Lung (tissue), 11 donors: ENCODE measurements at regions not wholly inside any gene's neighbourhood (a gene's known extent, or its start where the extent isn't known, plus 50 kb on each side); places are given as distances from the start of the nearest gene placed in this dataset.

Experiments
- ATAC-seq: fragments of 200-7000 bp; cut with Tn5 transposase; one replicate; pipeline ENCODE4 v1.9.1; 2020; ENCODE audit warnings: moderate number of reproducible peaks; ENCODE audit not compliant: insufficient read depth, low FRiP score
- DNase-seq, 3 donors: peaks; one replicate each; pipeline ENCODE4 v3.0.0-alpha.2; 2013 to 2017
- H3K27ac ChIP-seq, 2 donors: one replicate each; pipeline ENCODE4 v1.5.1; 2013; ENCODE audit warnings: mild to moderate bottlenecking in 2 of 2, moderate library complexity in 2 of 2, control low read depth in 1 of 2, inconsistent platforms in 1 of 2, low read depth in 1 of 2, low read length in 1 of 2
- H3K27me3 ChIP-seq, 3 donors: one replicate each; pipeline ENCODE4 v1.5.1; 2013; ENCODE audit warnings: low read length in 2 of 3; ENCODE audit not compliant: control insufficient read depth in 3 of 3, insufficient read depth in 3 of 3
- H3K36me3 ChIP-seq, 4 donors: one replicate each; pipeline ENCODE4 v1.5.1; 2013; ENCODE audit warnings: low read length in 4 of 4, mild to moderate bottlenecking in 1 of 4, moderate library complexity in 1 of 4; ENCODE audit not compliant: control insufficient read depth in 4 of 4, insufficient read depth in 4 of 4
- H3K4me1 ChIP-seq, 5 donors: one replicate each; pipeline ENCODE4 v1.5.1; 2013; ENCODE audit warnings: low read length in 5 of 5, mild to moderate bottlenecking in 2 of 5, moderate library complexity in 1 of 5; ENCODE audit not compliant: control insufficient read depth in 5 of 5, insufficient read depth in 5 of 5
- H3K4me3 ChIP-seq: one replicate; pipeline ENCODE4 v1.5.1; 2013; ENCODE audit warnings: mild to moderate bottlenecking, control low read depth, moderate library complexity
- H3K9ac ChIP-seq, 2 donors: one replicate each; pipeline ENCODE4 v1.5.1; 2013; ENCODE audit warnings: low read length in 2 of 2, control low read depth in 1 of 2; ENCODE audit not compliant: insufficient read depth in 1 of 2
- H3K9me3 ChIP-seq, 4 donors: one replicate each; pipeline ENCODE4 v1.5.1; 2013; ENCODE audit warnings: low read length in 3 of 4, mild to moderate bottlenecking in 1 of 4, moderate library complexity in 1 of 4; ENCODE audit not compliant: control insufficient read depth in 4 of 4, insufficient read depth in 3 of 4
- WGBS, 2 donors: extraction: QIAGEN DNeasy Blood & Tissue Kit; methylation state at CpG; one replicate each; pipeline ENCODE4 v1.1.7; 2013; 5-methylcytosine and 5-hydroxymethylcytosine counted together
- TF ChIP-seq, protein P1 (sequence below): IDR thresholded peaks from 2 replicates; pipeline ENCODE4 v1.5.1; 2012; ENCODE audit warnings: mild to moderate bottlenecking; ENCODE audit errors: control extremely low read depth, extremely low read depth
- donor health status: control.
- donor health status: control.
- donor health status: Bipolar disorder and iron deficiency.
- donor health status: healthy.
- donor health status: DM: yes; HTN: yes; CAD: no.

DNA sequence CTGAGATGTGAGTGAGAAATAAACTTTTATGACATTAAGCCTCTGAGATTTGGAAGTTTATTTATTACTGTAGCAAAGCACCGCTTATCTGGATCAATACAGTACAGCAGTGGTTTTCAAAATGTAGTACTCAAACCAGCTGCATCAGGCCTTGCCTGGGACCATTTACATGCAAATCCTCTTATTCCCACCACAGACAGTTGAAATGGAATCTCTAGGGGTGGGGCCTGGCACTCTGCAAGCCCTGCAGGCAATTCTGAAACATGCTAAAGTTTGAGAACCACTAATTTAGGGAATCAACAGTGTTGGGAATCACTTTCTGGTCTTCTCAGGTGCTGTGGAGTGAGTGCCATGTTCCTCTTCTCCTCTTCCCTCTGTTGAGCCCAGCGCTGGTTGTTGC lies 77.8 kb upstream of the TAMM41 start:
- Histone ChIP-seq H3K4me1 (no peaks in the 10 kb centered on the region), H3K4me3 (no peak overlapping the region), H3K27ac (no peak overlapping the region), H3K36me3 (no peaks in the 10 kb centered on the region), H3K27me3 (peaks cover 0 to 3% (median 0%) of the 10 kb centered on the region in 3 donors), H3K9me3 (no peaks in the 10 kb centered on the region), H3K9ac (no peak overlapping the region)
- TF ChIP-seq, protein P1, sequence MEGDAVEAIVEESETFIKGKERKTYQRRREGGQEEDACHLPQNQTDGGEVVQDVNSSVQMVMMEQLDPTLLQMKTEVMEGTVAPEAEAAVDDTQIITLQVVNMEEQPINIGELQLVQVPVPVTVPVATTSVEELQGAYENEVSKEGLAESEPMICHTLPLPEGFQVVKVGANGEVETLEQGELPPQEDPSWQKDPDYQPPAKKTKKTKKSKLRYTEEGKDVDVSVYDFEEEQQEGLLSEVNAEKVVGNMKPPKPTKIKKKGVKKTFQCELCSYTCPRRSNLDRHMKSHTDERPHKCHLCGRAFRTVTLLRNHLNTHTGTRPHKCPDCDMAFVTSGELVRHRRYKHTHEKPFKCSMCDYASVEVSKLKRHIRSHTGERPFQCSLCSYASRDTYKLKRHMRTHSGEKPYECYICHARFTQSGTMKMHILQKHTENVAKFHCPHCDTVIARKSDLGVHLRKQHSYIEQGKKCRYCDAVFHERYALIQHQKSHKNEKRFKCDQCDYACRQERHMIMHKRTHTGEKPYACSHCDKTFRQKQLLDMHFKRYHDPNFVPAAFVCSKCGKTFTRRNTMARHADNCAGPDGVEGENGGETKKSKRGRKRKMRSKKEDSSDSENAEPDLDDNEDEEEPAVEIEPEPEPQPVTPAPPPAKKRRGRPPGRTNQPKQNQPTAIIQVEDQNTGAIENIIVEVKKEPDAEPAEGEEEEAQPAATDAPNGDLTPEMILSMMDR = no peak
- WGBS, 2 donors = 73 to 79% methylated on average over 2 of the region's 2 CpGs
- no peak for DNase-seq
- no peak for ATAC-seq

DNA sequence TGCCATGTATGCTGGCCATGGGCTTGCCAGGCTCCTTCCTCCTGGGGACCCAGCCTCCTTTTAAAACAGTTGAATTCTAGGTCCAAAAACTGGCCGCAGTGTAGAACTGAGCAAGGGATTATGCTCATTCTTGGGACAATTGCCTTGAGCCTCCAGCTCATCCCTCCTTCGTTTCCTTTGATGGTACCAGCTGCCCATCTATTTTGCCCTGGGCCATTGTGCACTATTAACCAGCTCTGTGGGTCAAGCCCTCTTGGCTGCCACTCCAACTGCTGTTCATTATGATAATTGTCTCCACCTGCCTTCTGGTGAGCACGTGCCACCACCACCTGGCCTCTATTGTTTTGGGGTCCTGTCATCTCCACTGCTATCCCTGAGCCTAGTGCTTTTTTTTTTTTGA lies 75.8 kb upstream of the SYN2 start:
- no peaks in the 10 kb centered on the region for H3K4me1 ChIP-seq
- WGBS, 2 donors = 84 to 94% methylated on average over 3 of the region's 3 CpGs
- H3K9me3 ChIP-seq = no peaks in the 10 kb centered on the region
- TF ChIP-seq, protein P1 = no peak
- no peaks in the 10 kb centered on the region for H3K36me3 ChIP-seq
- DNase-seq = no peak
- no peak for ATAC-seq
- no peak overlapping the region for H3K9ac ChIP-seq
- H3K4me3 ChIP-seq = no peak overlapping the region
- H3K27ac ChIP-seq = no peak overlapping the region
- H3K27me3 ChIP-seq = no peaks in the 10 kb centered on the region

DNA sequence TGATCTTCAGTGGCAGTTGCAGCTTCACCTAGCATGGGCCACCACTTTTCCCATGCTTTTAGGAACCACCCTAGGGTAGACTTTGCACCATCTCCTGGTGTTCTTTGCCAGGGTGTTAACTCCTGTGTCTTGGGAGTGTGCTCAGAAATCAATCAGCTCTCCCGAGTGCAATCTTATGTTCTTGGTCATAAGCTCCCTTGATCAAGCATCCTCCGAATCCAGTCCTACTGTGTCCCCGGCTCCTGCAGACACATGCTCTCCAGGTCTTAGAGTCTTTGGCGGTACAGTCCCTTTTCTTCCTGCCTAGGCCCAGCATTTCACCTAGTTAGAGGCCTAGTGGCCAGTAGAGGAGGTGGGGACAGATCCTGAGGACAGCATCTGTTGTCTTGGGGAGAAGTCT lies 74.7 kb upstream of the SYN2 start:
- no peak for DNase-seq
- no peak overlapping the region for H3K9ac ChIP-seq
- WGBS, 2 donors = 92 to 96% methylated on average over 4 of the region's 4 CpGs

DNA sequence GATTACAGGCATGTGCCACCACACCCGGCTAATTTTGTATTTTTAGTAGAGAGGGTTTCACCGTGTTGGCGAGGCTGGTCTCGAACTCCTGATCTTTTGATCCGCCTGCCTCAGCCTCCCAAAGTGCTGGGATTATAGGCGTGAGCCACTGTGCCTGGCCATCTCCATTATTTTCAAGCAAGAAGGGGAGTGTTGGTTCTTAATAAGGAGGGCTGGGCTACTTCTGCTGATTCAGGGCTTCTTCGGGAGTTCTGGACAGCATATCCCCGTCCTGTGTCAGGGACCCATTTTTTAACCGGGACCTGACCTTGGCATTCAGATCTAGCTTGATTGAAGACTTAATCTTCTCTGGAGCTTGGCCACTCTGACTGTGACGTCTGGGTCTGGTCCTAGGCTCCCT lies 74.1 kb upstream of the SYN2 start:
- TF ChIP-seq, protein P1 = no peak
- DNase-seq (no peak), ATAC-seq (no peak)
- 91 to 92% methylated on average over 10 of the region's 10 CpGs for WGBS, 2 donors
- Histone ChIP-seq H3K36me3 (no peaks in the 10 kb centered on the region), H3K27ac (no peak overlapping the region), H3K9ac (no peak overlapping the region), H3K27me3 (no peaks in the 10 kb centered on the region), H3K4me1 (no peaks in the 10 kb centered on the region), H3K4me3 (no peak overlapping the region), H3K9me3 (no peaks in the 10 kb centered on the region)

More for the DNA sequence above, 74.7 kb upstream of the SYN2 start:
- H3K36me3 ChIP-seq = no peaks in the 10 kb centered on the region
- H3K27me3 ChIP-seq = no peaks in the 10 kb centered on the region
- no peak for ATAC-seq
- no peaks in the 10 kb centered on the region for H3K4me1 ChIP-seq
- no peak overlapping the region for H3K27ac ChIP-seq
- TF ChIP-seq, protein P1 = no peak
- H3K4me3 ChIP-seq = no peak overlapping the region
- no peaks in the 10 kb centered on the region for H3K9me3 ChIP-seq
